ENCODE measurements at regions not wholly inside any gene's neighbourhood (a gene's known extent, or its start where the extent isn't known, plus 50 kb on each side); places are given as distances from the start of the nearest gene placed in this dataset.

GRCh38 chr18:24778810-24779418 is 318.5 kb downstream of the HRH4 start:
- intact Hi-C loops (cut with micrococcal nuclease; ENCODE audit: unreplicated experiment) = loop anchor here (5.0 kb wide), 1 partner anchor 37 kb away; no protein-coding TSS in a partner anchor
- Mint-ChIP-seq H3K27me3 (ENCODE audit: unreplicated experiment) (no peaks in the 10 kb centered on the region), H3K36me3 (ENCODE audit: insufficient read depth, unreplicated experiment) (no peaks in the 10 kb centered on the region), H3K4me1 (ENCODE audit: low read depth, unreplicated experiment) (peaks cover 18% of the 10 kb centered on the region), H3K27ac (ENCODE audit: unreplicated experiment) (no peak overlapping the region), H3K9me3 (ENCODE audit: low read depth, unreplicated experiment) (no peaks in the 10 kb centered on the region), H3K4me3 (ENCODE audit: low read depth, unreplicated experiment) (no peak overlapping the region)
- DNase-seq = peak; percentile 24
- TF ChIP-seq CTCF (IDR thresholded peaks at IDR 0.05; ENCODE audit: unreplicated experiment) = no peak
- BruUV-seq (replicated peaks) = no TSS peak
- CTCF ChIA-PET = no interaction called here

- no peak overlapping the region for H3K4me3 Mint-ChIP-seq (ENCODE audit: low read depth, unreplicated experiment)
- BruUV-seq (replicated peaks) = no TSS peak
- H3K27ac Mint-ChIP-seq (ENCODE audit: unreplicated experiment) = no peak overlapping the region
- intact Hi-C loops (cut with micrococcal nuclease; ENCODE audit: unreplicated experiment) = no loop called here
- H3K9me3 Mint-ChIP-seq (ENCODE audit: low read depth, unreplicated experiment) = no peaks in the 10 kb centered on the region
- no peaks in the 10 kb centered on the region for H3K36me3 Mint-ChIP-seq (ENCODE audit: insufficient read depth, unreplicated experiment)
- H3K4me1 Mint-ChIP-seq (ENCODE audit: low read depth, unreplicated experiment) = peaks cover 30% of the 10 kb centered on the region
- H3K27me3 Mint-ChIP-seq (ENCODE audit: unreplicated experiment) = no peaks in the 10 kb centered on the region
- CTCF ChIA-PET = no interaction called here
- no peak for DNase-seq
- TF ChIP-seq CTCF (IDR thresholded peaks at IDR 0.05; ENCODE audit: unreplicated experiment) = no peak
Measured at GRCh38 chr18:24782566-24782965, 322.1 kb downstream of the HRH4 start.

- Mint-ChIP-seq H3K9me3 (ENCODE audit: low read depth, unreplicated experiment) (peaks cover 3% of the 10 kb centered on the region), H3K27me3 (ENCODE audit: unreplicated experiment) (no peaks in the 10 kb centered on the region), H3K36me3 (ENCODE audit: insufficient read depth, unreplicated experiment) (no peaks in the 10 kb centered on the region), H3K27ac (ENCODE audit: unreplicated experiment) (no peak overlapping the region), H3K4me3 (ENCODE audit: low read depth, unreplicated experiment) (no peak overlapping the region), H3K4me1 (ENCODE audit: low read depth, unreplicated experiment) (peaks cover 13% of the 10 kb centered on the region)
- BruUV-seq (replicated peaks) = no TSS peak
- TF ChIP-seq CTCF (IDR thresholded peaks at IDR 0.05; ENCODE audit: unreplicated experiment) = no peak
- no peak for DNase-seq
- intact Hi-C loops (cut with micrococcal nuclease; ENCODE audit: unreplicated experiment) = no loop called here
- CTCF ChIA-PET = no interaction called here
Measured at GRCh38 chr18:24785019-24785418, 324.6 kb downstream of the HRH4 start.

- no TSS peak for BruUV-seq (replicated peaks)
- no peak for TF ChIP-seq CTCF (IDR thresholded peaks at IDR 0.05; ENCODE audit: unreplicated experiment)
Measured at GRCh38 chr18:24786027-24786426, 325.6 kb downstream of the HRH4 start.

More at GRCh38 chr18:24786027-24786426, 325.6 kb downstream of the HRH4 start:
- no peaks in the 10 kb centered on the region for H3K27me3 Mint-ChIP-seq (ENCODE audit: unreplicated experiment)
- peaks cover 12% of the 10 kb centered on the region for H3K4me1 Mint-ChIP-seq (ENCODE audit: low read depth, unreplicated experiment)
- H3K9me3 Mint-ChIP-seq (ENCODE audit: low read depth, unreplicated experiment) = peaks cover 3% of the 10 kb centered on the region
- intact Hi-C loops (cut with micrococcal nuclease; ENCODE audit: unreplicated experiment) = no loop called here
- no peak for DNase-seq
- H3K4me3 Mint-ChIP-seq (ENCODE audit: low read depth, unreplicated experiment) = no peak overlapping the region
- H3K36me3 Mint-ChIP-seq (ENCODE audit: insufficient read depth, unreplicated experiment) = no peaks in the 10 kb centered on the region
- no peak overlapping the region for H3K27ac Mint-ChIP-seq (ENCODE audit: unreplicated experiment)
- CTCF ChIA-PET = no interaction called here
